GM19452 (cell line): ENCODE measurements at regions not wholly inside any gene's neighbourhood (a gene's known extent, or its start where the extent isn't known, plus 50 kb on each side); places are given as distances from the start of the nearest gene placed in this dataset.
A peak's percentile ranks its signal among the peaks of the same experiment; 100 is the strongest.
"Not testable (repeated sequence)": the region's sequence is repeated elsewhere in the genome, so short reads cannot be mapped to it uniquely, and the experiment has no call there.

Source experiments
- ATAC-seq: cut with Tn5 transposase; IDR thresholded peaks from one replicate; pipeline ENCODE4 v1.9.1; 2021; ENCODE audit not compliant: unreplicated experiment

DNA sequence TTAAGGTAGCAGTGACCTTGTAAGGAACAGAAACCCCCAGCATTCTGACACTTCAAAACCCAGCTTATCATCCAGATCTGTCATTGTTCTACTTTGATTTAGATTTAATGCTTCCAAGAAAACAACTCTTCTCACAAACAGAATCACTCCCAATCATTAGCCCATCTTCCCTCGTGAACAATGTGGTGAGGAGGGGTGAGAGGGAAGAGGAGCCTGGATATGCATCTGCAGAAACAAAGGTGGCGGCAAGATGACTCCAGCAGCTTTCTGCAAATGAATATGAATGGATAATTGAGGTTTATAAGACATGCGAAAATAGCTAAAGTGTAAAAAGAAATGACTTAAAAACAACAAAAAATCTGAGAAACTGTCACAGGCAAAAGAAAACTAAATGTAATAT is 859.9 kb upstream of the SLC10A2 start:
- ATAC-seq = no peak

DNA sequence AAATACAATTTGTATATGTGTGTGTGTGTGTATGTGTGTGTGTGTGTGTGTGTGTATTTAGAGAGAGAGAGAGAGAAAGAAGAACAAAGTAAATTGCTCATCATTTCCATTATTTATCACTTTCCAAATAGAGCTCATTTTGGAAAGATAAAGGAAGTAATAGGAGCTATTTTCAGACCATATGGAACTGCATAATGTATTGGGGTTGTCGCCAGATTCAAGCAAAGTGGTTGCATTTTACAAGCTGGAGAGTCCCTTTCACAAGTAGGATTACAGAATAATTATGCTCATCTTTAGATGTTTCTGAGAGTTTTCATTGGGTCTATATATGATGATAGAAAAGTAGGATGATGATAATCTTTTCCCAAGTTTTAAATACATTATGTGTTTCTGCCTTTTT is 842.7 kb upstream of the SLC10A2 start:
- no peak for ATAC-seq

DNA sequence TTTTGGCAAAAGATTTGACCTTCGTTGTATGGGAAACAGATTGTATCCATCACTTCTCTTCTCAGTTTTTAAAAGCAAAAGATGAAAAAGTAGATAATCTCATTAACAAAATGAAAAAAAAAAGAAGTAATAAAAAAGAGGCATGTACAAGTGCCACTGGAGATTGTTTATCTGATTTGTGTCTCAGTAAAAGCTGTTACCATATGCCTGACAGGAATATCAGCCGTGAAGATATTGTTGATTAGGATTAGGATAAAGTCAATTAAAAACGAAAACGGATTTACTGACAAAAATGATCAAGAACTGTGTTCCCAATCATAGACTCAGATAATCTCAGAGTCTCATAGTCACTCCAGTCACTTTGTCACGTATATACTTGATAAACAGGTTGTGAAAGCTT is 842.1 kb upstream of the SLC10A2 start:
- ATAC-seq = no peak

GRCh38 chr13:103903790-103904189 is 837.6 kb upstream of the SLC10A2 start:
- no peak for ATAC-seq

DNA sequence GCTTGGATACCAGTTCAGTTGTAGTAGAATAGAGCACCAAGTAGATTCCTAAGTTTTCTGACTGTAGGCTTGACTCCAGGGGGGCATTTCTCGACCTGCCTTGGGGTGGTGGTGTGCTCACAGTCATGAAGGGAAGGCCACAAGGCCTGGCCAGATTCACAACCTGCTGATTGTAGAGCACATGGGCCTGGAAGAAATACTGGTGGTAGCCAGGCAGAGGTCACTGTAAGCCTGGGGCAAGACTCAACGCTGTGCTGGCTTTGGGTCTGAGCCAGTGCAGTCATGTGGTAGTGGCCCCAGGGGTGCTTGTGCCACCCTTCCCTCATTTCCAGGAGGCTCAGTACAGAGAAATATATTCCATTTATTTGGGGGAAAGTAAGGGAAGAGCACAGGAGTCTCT is 832.3 kb upstream of the SLC10A2 start:
- no peak for ATAC-seq

GRCh38 chr13:103895835-103896531 is 829.8 kb upstream of the SLC10A2 start:
- peak; percentile 53 for ATAC-seq

GRCh38 chr13:103894626-103895025 is 828.4 kb upstream of the SLC10A2 start:
- ATAC-seq = no peak

GRCh38 chr13:103884101-103884723 is 818.0 kb upstream of the SLC10A2 start:
- no peak for ATAC-seq

DNA sequence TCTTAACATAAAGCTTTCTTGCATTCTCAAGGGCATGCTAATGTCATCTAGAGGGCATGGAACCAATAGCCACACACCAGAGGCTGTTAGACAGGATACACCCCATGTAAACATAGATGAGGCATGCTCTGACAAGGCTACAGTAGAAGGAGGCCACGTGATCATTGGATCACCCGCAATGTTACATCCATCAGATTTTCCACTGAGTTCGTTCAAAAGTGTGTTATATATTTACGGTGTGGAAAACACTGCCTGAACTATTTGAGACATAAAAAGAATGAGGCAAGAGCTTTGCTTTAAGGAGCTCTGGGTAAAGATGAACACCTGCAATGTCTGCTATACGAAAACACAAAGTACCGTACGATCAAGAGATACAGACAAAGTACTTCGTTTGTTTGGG is 817.5 kb upstream of the SLC10A2 start:
- ATAC-seq = no peak

GRCh38 chr13:103883164-103883563 is 816.9 kb upstream of the SLC10A2 start:
- ATAC-seq = no peak

DNA sequence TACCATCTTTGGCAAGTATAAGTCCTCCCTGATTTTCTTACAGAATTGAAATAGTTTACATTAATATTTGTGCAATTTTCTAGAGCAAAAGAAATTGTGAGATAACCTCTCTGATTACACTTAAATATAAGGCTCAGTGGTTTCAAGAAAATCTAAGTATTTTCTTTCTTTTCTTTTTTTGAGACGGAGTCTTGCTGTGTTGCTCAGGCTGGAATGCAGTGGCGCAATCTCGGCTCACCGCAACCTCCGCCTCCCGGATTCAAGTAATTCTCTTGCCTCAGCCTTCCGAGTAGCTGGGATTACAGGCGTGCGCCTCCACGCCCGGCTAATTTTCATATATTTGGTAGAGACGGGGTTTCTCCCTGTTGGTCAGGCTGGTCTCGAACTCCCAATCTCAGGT is 813.9 kb upstream of the SLC10A2 start:
- ATAC-seq = not testable (repeated sequence)

- no peak for ATAC-seq
Observed at GRCh38 chr13:103878891-103879605, 812.8 kb upstream of the SLC10A2 start.

GRCh38 chr13:103876571-103876970 is 810.4 kb upstream of the SLC10A2 start:
- no peak for ATAC-seq

DNA sequence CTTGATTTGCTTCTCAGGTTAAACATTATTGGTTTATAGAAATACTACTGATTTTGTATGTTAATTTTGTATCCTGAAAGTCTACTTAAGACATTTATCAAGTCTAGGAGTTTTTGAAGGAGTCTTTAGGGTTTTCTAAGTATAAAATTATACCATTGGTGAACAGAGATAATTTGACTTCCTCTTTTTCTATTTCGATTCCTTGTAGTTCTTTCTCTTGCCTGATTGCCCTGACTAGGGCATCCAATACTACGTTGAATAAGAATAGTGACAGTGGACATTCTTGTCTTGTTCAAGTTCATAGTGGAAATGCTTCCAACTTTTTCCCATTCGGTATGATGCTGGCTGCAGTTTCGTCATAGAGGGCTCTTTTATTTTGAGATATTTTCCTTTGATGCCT is 807.5 kb upstream of the SLC10A2 start:
- no peak for ATAC-seq

DNA sequence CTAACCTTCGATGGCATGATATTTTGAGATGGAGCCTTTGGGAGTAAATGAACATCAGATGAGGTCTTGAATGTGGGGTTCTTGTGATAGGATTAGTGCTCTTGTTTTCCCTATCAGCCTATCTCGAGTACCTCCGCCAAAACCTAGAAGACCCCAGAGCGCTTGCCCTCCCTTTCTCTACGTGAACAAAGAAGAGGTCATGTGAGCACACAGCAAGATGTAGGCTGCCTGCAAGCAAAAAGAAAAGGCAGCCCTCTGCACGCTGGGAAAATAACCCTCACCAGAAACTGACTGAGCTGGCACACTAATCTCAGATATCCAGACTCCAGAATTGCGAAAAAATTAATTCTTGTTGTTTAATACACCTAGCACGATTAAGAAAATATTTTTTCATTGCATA is 799.8 kb upstream of the SLC10A2 start:
- ATAC-seq = no peak

GRCh38 chr13:103862525-103862924 is 796.3 kb upstream of the SLC10A2 start:
- ATAC-seq = no peak

DNA sequence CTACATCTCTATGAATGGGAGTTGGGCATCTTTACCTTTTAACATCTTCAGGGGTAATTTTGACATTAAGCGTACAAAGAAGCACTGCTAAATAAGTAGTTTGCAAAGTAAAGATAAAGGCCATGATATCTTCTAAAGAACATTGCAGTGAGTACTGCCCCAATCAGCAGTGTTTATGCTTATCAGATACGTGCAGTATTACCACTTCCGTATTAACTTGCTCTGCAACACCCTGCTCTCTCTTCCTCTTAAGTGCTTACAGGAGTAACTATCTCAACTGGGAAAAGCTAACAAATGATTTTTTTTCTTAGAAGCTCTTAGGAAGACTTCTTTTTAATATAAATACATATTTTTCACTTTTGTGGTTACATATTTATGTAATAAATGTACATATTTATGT is 793.7 kb upstream of the SLC10A2 start:
- no peak for ATAC-seq

DNA sequence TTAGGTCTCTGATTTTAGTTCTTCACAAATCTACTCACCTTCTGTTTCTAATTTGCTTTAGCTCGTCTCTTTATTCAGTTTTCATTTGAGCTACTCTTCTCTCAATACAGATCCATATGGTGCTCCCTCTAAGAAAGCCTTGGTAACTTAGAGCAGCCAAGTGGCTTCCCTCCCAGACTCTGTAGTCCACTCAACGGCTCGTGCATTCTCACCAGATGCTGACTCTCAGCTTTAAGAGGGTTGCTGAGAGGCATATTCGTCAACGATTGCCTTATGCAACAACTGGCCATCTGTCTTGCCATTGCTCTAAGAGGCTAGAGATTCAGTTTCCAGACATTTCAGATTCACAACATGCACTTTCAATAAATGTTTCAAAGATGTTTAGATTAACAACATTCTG is 785.8 kb upstream of the SLC10A2 start:
- ATAC-seq = no peak

GRCh38 chr13:103844471-103844870 is 778.3 kb upstream of the SLC10A2 start:
- ATAC-seq = no peak

- ATAC-seq = no peak
Observed at GRCh38 chr13:103839460-103839859, 773.2 kb upstream of the SLC10A2 start.

GRCh38 chr13:103835052-103835451 is 768.8 kb upstream of the SLC10A2 start:
- ATAC-seq = no peak

- ATAC-seq = no peak
Observed at GRCh38 chr13:103833294-103833852, 767.2 kb upstream of the SLC10A2 start.
